ENCODE measurements at regions not wholly inside any gene's neighbourhood (a gene's known extent, or its start where the extent isn't known, plus 50 kb on each side); places are given as distances from the start of the nearest gene placed in this dataset.

DNA sequence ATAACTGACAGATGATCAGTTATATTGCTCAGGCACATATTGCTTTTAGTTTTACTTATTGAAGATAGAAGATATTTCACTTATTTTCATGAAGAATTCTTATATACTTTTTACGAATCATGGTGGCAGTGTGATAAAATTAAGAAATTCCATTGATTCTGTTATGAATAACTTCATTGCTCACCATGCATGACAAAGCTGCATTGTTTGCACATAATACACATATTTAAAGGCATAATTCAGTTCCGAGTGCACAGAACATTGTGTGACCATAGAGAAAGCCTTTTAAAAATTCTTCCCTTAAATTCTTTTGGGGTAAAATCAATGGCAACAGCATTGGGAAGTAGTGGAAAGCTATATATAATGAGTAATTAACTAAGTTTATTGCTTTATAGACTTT is 82.5 kb upstream of the NAALADL2 start:
- no peak for DNase-seq (ENCODE audit: low read depth in 2 of 2)

DNA sequence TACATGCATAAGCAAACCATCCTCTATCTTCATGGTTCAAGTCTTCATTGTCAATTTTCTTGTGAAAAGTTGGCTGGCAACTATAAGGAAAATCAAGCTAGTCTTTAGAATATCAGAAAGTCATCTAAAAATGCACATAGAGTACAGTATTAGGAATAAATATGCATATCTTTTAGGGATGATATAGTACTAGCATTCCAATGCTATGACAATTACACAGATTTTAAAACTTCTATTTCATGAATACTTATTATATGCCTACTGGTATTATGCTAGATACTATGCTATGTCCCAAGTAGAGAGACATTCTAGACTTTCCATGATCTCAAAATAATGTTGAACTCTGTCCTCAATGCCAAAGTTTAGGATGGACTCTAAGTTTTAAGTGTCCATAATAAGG is 81.3 kb upstream of the NAALADL2 start:
- DNase-seq (ENCODE audit: low read depth in 2 of 2): no peak

GRCh38 chr3:174783502-174783901 is 75.6 kb upstream of the NAALADL2 start:
- no peak for DNase-seq (ENCODE audit: low read depth in 2 of 2)

DNA sequence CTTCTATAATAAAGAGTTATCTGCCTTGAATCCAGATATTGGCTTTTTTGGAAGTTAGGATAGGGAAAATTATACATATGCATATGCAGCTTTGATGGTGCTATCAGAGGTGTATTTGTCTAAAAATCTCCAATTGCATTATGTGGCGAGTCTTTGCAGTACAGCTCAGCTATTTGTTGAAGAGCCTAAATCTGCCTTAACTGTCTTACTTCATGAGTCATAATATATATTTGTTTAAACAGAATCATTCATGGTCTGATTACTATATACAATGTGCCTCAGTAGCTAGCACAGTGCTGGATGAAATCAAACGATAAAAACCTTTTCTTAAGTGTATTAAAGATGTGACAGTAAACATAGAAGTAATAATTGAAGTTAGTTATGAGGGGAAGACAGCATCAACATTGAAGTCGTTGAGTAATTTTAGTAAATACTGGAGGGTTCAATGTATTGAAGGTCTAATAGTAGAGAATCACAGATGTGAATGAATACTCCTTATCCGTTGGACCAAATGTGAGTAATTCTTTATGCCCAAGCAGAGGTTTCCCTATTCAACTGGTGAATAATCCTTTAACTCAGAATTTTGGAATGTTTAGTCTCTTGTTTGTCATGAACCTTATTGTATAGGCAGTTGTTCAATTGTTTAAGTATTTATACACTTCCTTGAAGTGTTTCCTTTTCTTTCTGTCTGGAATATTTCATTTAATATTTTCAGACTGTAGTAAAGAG is 74.8 kb upstream of the NAALADL2 start:
- DNase-seq (ENCODE audit: low read depth in 2 of 2): no peak

GRCh38 chr3:174786825-174787224 is 72.3 kb upstream of the NAALADL2 start:
- no peak for DNase-seq (ENCODE audit: low read depth in 2 of 2)

DNA sequence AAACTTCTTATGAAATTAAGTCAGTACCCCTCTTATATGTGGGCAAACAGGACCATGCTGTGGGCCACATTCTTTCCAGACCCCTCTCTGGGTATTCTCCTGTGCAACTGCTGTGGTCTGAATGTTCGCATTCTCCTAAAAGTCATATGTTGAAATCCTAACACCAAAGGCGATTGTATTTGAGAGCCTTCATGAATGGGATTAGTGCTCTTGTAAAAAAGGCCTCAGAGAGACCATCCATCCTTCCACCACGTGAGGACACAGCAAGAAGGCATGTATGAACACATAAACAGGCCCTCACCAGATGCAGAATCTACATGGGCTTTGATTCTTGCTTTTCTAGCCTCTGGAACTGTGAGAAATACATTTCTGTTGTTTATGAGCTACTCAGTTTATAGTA is 68.0 kb upstream of the NAALADL2 start:
- no peak for DNase-seq (ENCODE audit: low read depth in 2 of 2)

DNA sequence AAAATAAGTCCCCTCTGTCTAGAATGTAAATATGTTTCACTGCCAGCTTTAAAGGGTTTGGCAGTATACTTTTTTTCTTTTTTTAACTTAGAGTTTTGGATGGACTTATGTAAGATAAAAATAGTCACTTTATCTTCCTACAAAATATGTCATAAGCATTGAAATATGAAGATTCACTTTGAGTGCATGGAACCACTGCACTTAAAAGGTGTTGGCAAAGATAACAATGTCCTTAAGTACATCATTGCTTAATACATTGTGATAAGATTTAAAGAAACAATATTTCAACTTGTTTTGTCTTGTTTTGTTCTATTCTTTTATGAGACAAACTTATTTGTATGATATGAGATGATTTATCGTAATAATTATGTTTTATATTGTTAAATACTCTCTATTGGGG is 66.3 kb upstream of the NAALADL2 start:
- no peak for DNase-seq (ENCODE audit: low read depth in 2 of 2)
